HG03469 (cell line): ENCODE measurements at regions not wholly inside any gene's neighbourhood (a gene's known extent, or its start where the extent isn't known, plus 50 kb on each side); places are given as distances from the start of the nearest gene placed in this dataset.

ENCODE experiments used
- ATAC-seq: cut with Tn5 transposase; IDR thresholded peaks from one replicate; pipeline ENCODE4 v1.9.1; 2021; ENCODE audit warnings: mild to moderate bottlenecking, moderate library complexity, moderate number of reproducible peaks; ENCODE audit not compliant: unreplicated experiment

DNA sequence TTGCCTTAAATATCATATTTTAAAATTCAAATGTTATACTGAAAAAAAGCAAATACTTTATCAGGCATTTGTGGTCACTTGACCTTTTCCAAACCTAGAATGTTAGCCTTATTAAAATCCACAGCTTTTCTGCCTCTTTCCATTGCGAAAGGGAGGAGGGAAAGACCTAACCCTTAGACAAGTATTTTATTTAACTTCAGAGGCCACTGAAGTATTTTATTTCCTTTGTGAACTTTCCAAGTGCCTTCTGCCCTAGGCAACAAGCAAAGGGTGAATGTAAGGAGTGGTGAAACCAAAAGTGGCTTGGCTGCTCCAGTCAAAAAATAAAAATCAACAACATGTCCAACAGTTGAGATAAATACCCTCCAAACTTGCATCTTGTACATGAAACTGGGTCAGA lies 376.1 kb downstream of the EFNA5 start:
- ATAC-seq, result no peak

- peak; percentile 54 for ATAC-seq
Observed at GRCh38 chr5:107294211-107294550, 376.6 kb downstream of the EFNA5 start.

GRCh38 chr5:107293541-107294210 lies 377.1 kb downstream of the EFNA5 start:
- ATAC-seq, result no peak

GRCh38 chr5:107291866-107292265 lies 378.9 kb downstream of the EFNA5 start:
- no peak for ATAC-seq

- no peak for ATAC-seq
Observed at GRCh38 chr5:107290780-107291398, 379.8 kb downstream of the EFNA5 start.

GRCh38 chr5:107289030-107289714 lies 381.6 kb downstream of the EFNA5 start:
- peak; percentile 91 for ATAC-seq

DNA sequence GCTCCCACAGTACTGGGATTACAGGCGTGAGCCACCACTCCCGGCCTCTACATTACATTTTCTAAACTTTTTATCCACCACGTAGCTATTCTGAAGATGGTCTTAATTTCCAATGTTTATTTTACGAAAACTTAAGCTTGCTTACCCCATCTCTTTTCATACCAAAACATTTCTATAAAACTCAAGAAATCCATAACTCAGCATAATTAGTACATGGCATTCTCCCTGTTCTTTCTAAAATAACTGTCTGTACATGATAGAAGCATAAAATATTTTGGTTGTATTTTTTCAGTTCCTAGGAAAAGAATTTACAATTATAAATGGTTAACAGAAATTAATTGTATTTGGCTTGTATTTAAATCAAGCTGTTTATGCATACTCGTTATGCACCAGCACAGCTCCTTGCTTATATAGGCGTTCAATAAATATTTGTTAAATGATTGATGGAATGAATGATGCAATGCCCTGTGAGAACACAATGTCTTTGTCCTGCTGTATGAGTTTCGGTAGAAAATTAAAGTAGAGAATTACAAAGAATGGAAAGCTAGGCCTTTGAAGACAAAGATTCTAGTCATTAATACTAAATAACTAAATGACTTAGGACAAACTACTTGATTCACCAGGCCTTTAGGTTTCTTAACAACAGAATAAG lies 384.2 kb downstream of the EFNA5 start:
- ATAC-seq, result no peak

DNA sequence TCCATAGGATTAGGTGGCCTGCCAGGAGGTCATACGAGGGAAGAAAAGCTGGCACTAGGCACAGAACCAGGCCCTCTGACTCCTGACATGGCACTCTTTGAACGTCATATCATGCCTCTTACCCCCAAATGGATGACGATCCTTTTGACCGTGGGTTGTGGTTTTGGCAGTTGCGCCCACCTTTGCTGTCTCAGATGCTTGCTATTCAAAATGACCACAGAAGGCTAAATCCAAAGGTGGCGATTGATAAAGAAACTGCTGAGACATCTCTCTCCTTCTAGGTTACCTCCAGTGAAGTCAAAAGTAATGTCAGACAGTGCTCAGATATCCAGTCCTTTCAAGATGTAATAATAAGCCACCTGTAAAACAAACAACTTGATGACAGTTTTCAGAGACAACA lies 385.0 kb downstream of the EFNA5 start:
- ATAC-seq, result peak; percentile 27

GRCh38 chr5:107284822-107285525 lies 385.8 kb downstream of the EFNA5 start:
- no peak for ATAC-seq

GRCh38 chr5:107282061-107282460 lies 388.7 kb downstream of the EFNA5 start:
- no peak for ATAC-seq

DNA sequence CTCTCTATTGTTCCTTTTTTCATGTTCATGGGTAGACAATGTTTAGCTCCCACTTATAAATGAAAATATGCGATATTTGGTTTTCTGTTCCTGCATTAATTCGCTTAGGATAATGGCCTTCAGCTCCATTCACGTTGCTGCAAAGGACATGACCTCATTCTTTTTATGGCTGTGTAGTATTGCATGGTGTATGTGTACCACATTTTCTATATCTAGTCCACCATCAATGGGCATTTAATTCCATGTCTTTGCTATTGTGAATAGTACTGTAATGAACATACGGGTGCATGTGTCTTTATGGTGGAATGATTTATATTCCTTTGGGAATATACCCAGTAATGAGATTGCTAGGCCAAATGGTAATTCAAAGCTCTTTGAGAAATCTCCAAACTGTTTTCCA lies 392.0 kb downstream of the EFNA5 start:
- no peak for ATAC-seq

DNA sequence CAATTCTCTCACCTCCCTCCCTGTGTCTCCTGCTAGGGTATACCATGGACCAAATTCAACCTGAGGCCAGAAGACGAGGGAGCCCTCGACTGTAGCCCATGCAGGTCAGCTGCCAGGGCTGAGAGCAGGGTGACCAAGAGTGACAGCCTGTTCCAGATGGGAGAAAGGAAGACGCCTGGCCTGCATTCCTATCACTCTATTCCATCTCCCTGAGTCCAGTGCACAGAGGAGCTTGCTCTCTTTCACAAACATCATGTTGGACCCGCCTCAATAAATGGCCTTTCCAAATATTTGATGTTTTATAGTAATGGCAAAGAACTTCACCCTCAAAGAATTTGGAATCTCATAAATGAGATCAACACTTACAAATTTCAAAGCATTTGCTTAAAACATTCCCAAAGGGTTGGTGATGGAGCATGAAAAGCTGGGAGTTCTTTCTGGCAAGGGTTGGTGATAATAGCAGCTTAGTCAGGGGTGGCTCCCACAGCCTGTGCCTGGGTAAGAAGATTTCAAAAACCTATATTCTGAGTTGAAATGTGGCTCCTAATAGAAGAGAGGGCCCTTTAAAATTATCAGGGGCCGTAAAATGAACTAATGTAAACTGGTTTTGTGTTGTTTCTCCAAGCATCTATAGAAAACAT lies 393.1 kb downstream of the EFNA5 start:
- ATAC-seq, result no peak

- no peak for ATAC-seq
Observed at GRCh38 chr5:107275333-107275732, 395.4 kb downstream of the EFNA5 start.

DNA sequence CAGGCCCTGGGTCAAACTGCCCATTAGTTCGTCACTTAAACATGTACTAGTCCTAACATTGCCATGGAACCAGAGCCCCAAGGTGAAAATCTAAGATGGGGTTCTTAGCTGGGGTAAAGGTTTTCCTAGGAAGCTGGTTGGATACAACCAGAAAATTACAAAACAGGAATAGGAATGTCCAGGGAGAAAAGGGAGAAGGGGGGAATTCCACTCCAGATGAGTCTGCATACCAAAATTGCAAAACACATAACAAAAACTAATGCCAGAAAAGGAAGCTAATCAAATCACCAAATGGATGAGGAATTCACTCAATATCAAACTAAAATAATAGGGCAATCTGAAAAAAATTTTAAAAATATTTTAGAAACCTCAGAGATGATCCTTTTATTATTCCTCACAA lies 396.2 kb downstream of the EFNA5 start:
- no peak for ATAC-seq

GRCh38 chr5:107272954-107273353 lies 397.8 kb downstream of the EFNA5 start:
- ATAC-seq, result no peak

- ATAC-seq, result no peak
Observed at GRCh38 chr5:107272509-107272908, 398.2 kb downstream of the EFNA5 start.

DNA sequence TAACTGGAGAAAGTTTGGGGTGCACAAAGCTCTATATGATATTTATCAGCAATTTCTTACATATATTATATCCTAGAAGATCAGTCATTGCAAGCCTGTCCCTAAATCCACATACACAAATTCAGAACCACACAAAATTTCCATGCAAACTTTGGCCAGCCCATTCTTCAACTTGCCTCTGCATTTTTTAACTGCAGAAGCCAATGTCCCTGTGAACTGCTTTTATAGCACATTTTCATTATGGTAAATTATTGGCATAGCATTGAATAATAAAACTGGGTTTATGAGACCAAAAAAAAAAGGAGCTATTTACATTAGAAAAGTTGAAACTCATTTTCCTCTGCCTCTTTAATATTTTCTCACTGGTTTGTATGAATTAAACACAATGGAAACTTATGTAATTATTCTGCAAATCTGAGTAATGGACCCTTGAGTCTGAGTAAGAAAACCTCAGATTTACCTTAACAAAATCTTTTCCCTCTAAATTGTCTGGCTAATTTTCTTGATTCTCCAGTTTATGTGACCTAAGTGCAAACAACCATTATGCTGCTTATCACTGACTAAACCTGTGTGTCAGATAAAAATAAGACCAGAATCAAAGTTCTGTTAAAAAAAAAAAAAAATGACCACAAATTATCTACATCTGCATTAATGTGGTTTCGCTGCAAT lies 398.9 kb downstream of the EFNA5 start:
- no peak for ATAC-seq

DNA sequence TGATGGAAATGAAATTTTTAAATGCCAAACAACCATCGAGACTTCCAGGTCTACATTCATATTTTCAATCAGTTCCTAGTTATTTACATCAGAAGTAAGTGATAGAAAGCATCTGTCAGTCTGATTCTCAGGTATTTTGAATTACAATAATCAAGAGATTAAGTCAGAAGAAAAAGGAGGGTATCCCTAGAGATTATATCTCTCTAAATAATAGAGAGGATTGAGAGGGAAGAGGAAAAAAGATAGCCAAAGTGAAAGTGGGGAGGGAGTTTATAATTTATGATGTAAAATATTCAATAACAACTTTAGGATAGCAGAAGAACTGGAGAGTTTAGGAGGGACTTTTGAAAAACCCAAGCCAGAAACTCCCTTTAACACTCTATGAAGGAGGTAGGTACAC lies 400.2 kb downstream of the EFNA5 start:
- no peak for ATAC-seq

GRCh38 chr5:107269678-107270077 lies 401.1 kb downstream of the EFNA5 start:
- ATAC-seq, result no peak

- ATAC-seq, result no peak
Observed at GRCh38 chr5:107269256-107269655, 401.5 kb downstream of the EFNA5 start.
